HG02588 (cell line): ENCODE measurements at regions not wholly inside any gene's neighbourhood (a gene's known extent, or its start where the extent isn't known, plus 50 kb on each side); places are given as distances from the start of the nearest gene placed in this dataset.

Experiments used
- ATAC-seq: cut with Tn5 transposase; IDR thresholded peaks from one replicate; pipeline ENCODE4 v1.9.1; 2021; ENCODE audit warnings: mild to moderate bottlenecking, moderate library complexity; ENCODE audit not compliant: unreplicated experiment

DNA sequence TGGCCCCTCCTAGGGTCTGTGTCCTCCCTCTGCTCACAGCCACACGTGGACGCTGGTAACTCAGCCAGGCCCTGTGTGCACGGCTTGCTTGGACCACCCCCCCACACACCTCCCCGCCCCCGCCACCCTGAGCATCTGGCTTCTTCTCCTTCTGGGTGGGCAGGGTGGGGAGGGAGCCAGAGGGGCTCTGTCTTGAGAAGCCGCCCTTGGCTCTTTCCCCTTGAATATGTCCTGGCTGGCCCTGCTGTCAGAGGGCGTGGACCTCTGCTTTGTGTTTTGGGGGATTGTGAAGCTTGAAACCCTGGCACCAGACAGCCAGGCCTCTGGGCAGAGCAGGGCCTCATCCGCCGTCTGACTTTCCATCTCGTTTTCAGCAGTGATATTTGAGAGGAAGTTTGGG lies 72.1 kb downstream of the GLI2 start:
- ATAC-seq: no peak

- ATAC-seq: no peak
Observed at GRCh38 chr2:120809151-120809550, 73.5 kb downstream of the GLI2 start.

DNA sequence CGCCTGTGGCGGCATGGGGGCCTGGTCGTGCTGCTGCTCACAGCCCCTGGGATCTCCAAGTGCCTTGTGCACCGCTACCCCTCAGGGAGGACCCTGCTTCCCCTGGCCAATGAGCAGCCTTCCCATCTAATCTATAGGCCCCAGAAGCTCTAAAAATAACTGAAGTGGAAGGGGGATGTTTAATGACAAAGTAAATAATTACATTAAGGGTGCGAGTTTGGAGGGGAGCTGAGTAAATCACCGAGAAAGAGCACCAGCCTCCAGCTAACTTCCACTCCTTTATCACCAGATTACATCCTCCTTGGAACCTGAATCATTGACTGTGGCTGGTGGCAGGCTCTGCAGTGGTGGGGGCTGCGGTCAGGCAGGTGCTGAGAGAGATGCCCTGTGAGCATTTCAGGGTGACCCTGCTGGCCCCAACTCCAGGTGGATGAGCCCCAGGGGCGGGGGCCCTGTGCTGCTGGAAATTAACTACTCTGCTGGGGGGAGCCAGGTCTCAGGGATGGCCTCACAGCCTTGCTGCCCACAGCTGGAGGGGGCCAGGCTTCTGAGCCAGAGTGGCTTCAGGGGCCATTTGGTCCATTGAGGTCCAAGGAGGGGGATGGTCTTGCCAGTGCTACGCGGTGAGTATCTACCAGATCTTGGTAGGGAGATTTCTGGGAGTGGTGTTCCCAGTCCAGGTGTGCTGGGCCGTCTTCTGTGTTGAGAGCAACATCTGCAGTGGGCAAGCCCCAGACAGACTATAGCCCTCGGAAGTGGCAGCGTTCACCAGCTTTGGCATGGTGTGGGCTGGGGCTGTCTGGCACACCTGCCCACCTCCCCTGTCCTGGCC lies 74.2 kb downstream of the GLI2 start:
- ATAC-seq: no peak

DNA sequence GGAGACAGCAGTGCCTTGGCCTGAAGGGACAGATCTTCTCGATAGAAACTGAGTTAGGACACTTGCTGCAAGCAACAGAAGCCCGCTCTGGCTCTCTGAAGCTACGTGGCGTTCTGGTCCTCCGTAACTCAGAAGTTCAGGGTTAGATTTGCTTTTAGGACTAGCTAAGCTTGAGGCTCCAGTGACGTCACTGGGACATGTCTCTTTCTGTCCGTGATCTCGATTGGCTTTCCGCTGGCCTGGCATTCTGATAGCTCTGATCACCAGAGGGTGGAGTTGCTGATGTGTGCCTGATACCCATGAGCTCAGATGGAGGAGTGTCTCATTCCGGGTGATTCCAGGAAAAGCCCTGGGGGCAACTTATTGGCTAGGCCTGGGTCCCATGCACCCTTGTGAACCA lies 75.0 kb downstream of the GLI2 start:
- no peak for ATAC-seq

DNA sequence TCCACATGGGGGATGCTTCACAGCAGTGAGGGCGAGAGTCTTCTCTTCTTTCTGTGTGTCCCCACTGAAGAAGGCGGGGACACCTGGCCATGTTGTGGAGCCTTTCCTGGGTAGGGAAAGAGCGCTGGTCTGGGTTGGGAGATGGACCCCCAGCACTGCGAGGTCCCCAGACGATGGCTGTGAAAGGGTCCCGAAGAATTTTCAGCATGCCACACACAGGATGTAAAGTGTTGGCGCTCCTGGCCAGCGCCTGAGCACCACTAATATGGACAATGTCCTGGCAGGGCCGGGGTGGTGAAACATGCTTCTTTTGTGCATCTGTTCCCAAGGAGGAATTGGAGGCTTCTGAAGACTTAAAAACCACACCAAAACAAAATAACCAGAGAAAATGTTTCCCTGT lies 77.2 kb downstream of the GLI2 start:
- no peak for ATAC-seq

DNA sequence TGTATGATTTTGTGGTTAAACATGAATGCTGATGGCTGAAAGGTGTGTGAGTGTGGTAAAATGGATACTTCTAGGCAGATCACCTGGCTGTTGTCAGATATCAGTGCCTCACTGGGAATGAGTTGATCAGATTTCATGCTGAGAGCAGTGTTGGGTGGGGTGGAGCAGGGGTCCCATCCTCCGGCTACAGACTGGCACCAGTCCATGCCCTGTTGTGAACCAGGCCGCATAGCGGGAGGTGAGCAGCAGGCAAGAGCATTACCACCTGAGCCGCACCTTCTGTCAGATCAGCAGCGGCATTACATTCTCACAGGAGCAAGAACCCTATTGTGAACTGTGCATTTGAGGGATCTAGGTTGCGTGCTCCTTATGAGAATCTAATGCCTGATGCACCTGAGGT lies 78.7 kb downstream of the GLI2 start:
- no peak for ATAC-seq

DNA sequence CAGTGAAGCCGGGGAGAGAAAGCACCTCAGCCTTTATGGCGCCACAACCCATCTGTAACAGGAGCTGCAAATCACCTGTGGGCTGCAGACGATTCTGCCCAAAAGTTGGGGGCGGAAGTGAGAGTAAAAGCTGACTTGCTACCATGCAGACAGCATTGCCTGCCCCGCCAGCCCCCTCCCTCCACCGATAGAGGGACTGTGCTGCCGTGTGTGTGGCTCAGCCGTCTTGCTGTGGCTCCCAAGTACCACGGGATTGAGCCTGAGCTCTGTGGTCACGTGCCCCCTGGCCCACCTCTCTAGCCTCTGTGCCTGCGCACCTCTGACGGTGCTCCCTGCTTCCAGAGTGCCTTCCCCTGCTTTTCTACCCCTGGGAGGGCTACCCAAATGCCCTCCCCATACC lies 79.6 kb downstream of the GLI2 start:
- ATAC-seq: no peak

GRCh38 chr2:120817136-120817955 lies 81.7 kb downstream of the GLI2 start:
- ATAC-seq: no peak

GRCh38 chr2:120817956-120818325 lies 82.3 kb downstream of the GLI2 start:
- no peak for ATAC-seq

DNA sequence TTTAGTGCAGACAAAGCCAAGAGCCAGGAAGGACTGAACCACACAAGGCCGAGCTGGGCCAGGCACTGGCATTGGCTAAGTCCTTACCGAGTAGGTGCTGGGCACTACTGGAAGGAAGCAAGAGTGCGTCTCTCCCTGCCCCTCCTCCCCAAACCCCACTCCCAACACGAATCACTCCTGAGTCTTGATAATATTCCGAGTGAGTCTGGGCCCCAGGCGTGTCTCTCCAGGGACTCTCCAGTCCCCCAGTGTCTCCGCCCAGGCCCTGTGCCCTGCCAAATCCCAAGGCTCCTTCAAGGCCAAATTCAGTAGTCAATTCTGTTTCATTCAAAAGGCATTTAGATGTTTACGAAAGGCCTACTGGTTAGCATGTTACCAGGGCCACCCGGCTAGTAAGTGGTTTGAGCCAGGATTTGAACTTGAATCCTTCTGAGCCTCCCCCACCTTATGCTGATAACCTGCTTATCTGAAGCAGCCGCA lies 82.8 kb downstream of the GLI2 start:
- no peak for ATAC-seq

GRCh38 chr2:120819720-120820210 lies 84.1 kb downstream of the GLI2 start:
- ATAC-seq: no peak

DNA sequence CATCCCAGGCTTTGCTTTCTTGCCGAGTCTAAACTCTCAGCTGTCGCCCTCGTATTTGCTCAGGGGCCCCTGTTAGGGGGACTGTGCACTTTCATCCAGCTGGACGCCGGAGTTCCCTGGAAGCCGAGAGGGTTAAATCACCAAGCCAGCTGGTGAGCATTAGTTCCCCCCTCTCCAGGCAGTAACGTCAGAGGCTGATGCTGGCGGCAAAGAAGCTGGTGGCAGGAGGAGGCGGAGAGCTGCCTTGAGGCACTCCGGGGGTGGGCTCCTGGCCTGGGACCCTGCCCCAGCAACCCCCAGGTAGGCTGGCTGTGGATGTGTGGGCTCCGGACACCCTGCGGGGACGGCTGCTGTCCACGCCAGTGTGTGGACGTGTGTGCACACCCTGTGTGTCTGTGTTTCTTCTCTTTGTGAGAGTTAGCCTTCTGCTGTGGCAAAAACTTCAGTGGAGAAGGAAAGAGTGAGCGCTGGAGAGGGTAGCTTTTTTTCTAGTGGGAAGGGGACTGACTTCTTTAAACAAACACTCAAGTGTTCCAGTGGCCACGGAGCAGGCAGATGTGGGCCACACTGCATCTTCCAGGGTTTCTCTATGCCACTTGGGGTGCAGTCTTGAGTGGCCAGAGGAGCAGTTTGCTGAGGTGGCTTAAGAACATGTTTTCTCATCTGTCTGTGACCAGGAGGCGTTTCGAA lies 84.7 kb downstream of the GLI2 start:
- no peak for ATAC-seq

DNA sequence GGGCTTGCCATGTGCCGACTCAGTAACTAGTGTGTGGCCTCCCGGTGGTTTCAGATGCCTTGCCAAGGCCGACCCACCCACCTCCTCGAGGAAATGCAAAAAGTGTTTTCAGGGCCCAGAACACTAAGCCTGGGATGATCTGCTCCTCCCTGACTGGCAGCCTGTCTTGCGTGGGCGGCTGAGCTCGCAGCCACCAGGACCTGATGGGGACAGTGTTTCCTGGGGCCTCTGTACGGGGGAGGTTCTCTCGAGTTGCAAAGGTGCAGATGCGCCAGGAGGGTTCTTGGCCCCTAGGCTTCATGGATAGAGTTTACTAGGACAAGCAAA lies 85.2 kb downstream of the GLI2 start:
- ATAC-seq: no peak

DNA sequence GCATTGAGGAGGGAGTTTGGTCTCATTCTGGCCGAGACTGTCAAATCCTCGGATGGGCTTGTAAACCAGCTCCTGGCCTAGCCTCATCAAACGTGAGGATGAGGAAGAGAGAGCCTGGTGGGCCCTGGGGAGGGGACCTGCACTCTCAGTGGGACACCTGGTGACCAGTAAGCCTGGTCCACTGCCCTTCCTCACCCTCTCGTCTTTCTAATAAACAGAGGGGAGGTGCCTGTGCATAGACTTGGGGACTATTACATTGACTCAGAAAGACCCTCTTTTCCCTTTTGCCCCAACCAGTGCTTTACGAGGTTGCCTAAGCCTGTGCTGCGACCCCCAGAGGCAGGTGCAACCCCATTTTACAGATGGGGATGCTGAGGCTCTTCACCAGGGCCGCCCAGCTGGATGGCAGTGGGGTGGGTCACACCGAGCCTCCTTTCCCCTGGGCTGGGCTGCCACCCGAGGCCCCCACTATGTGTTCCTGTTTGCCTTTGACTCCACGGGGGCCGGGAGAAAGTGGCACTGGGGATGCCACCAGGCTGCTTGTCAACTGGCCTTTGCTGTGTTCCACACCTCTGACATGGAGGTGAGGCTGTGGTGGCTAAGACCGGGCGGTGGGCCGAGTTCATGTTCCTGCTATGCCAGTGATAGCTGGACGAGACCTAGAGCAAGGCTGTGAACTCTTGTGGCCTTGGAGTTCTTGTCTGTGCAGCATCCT lies 85.9 kb downstream of the GLI2 start:
- no peak for ATAC-seq

- ATAC-seq: no peak
Observed at GRCh38 chr2:120822933-120823332, 87.3 kb downstream of the GLI2 start.

GRCh38 chr2:120823551-120823950 lies 87.9 kb downstream of the GLI2 start:
- no peak for ATAC-seq

DNA sequence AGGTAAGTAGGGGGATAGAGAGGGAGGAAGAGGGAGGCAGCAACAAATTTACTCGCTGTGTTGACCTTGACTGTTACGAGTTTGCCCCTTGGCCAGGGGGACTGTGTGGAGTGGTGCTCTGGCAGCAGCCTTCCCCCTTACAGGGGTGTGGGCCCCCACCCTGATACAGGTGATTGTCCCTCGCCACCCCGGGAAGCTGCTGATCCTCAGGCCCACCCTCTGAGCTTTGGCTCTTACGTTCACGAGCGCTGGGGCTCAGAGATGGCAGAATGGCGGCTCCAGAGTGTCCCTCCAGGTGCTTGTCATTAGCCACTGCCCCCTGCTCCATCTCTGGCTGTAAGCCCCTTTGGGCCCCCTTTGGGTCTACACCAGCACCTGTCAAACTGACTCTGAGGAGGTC lies 88.6 kb downstream of the GLI2 start:
- no peak for ATAC-seq

- ATAC-seq: no peak
Observed at GRCh38 chr2:120825370-120826259, 89.9 kb downstream of the GLI2 start.

GRCh38 chr2:120826260-120826648 lies 90.6 kb downstream of the GLI2 start:
- ATAC-seq: no peak
